Trophoblast cell (in vitro differentiated cells and primary cell): ENCODE measurements at regions not wholly inside any gene's neighbourhood (a gene's known extent, or its start where the extent isn't known, plus 50 kb on each side); places are given as distances from the start of the nearest gene placed in this dataset.

ENCODE experiments used
- DNase-seq, 2 donors: peaks; one replicate each; pipeline ENCODE4 v3.0.0-alpha.2; 2016
- H2AFZ ChIP-seq: 2 replicates; pipeline ENCODE4 v1.6.1; 2013; ENCODE audit warnings: low read length, moderate library complexity, mild to moderate bottlenecking; ENCODE audit not compliant: insufficient read depth, poor library complexity
- H2AK5ac ChIP-seq: 2 replicates; pipeline ENCODE4 v1.6.1; 2013; ENCODE audit warnings: mild to moderate bottlenecking, low read length
- H2BK120ac ChIP-seq: 2 replicates; pipeline ENCODE4 v1.6.1; 2013; ENCODE audit warnings: low read length, mild to moderate bottlenecking, moderate library complexity; ENCODE audit not compliant: insufficient read depth, poor library complexity
- H2BK12ac ChIP-seq: 2 replicates; pipeline ENCODE4 v1.6.1; 2013; ENCODE audit warnings: mild to moderate bottlenecking, low read length, moderate library complexity
- H2BK5ac ChIP-seq: 2 replicates; pipeline ENCODE4 v1.6.1; 2013; ENCODE audit warnings: low read length, low read depth, moderate library complexity, mild to moderate bottlenecking; ENCODE audit not compliant: poor library complexity
- H3K14ac ChIP-seq: 2 replicates; pipeline ENCODE4 v1.6.1; 2013; ENCODE audit warnings: mild to moderate bottlenecking, low read length
- H3K18ac ChIP-seq: 2 replicates; pipeline ENCODE4 v1.6.1; 2013; ENCODE audit warnings: mild to moderate bottlenecking, low read length
- H3K23ac ChIP-seq: 2 replicates; pipeline ENCODE4 v1.6.1; 2013; ENCODE audit warnings: low read length
- H3K27ac ChIP-seq: 2 replicates; pipeline ENCODE4 v1.5.1; 2013; ENCODE audit warnings: low read depth, mild to moderate bottlenecking, inconsistent platforms, low read length, moderate library complexity
- H3K27me3 ChIP-seq: 2 replicates; pipeline ENCODE4 v1.6.1; 2013; ENCODE audit warnings: inconsistent platforms, mild to moderate bottlenecking, low read length, moderate library complexity; ENCODE audit not compliant: insufficient read depth
- H3K36me3 ChIP-seq, 2 experiments: 1 replicate in 1 of 2; 2 replicates in 1 of 2; pipeline ENCODE4 v1.6.1; 2013; ENCODE audit warnings: low read length in 2 of 2, mild to moderate bottlenecking in 2 of 2, moderate library complexity in 1 of 2; ENCODE audit not compliant: insufficient read depth in 2 of 2, control insufficient read depth in 1 of 2
- H3K4ac ChIP-seq: 2 replicates; pipeline ENCODE4 v1.6.1; 2013; ENCODE audit warnings: low read depth, mild to moderate bottlenecking, low read length, moderate library complexity
- H3K4me1 ChIP-seq, 2 experiments: 1 replicate in 1 of 2; 2 replicates in 1 of 2; pipeline ENCODE4 v1.6.1; 2013; ENCODE audit warnings: low read length in 2 of 2, mild to moderate bottlenecking in 2 of 2, moderate library complexity in 1 of 2; ENCODE audit not compliant: insufficient read depth in 2 of 2, control insufficient read depth in 1 of 2
- H3K4me2 ChIP-seq: 2 replicates; pipeline ENCODE4 v1.6.1; 2013; ENCODE audit warnings: inconsistent platforms, mild to moderate bottlenecking, low read length, moderate library complexity
- H3K4me3 ChIP-seq: 2 replicates; pipeline ENCODE4 v1.5.1; 2013; ENCODE audit warnings: mild to moderate bottlenecking, low read depth, low read length, inconsistent platforms
- H3K79me1 ChIP-seq: one replicate; pipeline ENCODE4 v1.6.1; 2013; ENCODE audit warnings: low read length
- H3K79me2 ChIP-seq: 2 replicates; pipeline ENCODE4 v1.6.1; 2013; ENCODE audit warnings: low read length, mild to moderate bottlenecking; ENCODE audit not compliant: control insufficient read depth, insufficient read depth, poor library complexity
- H3K9ac ChIP-seq: 2 replicates; pipeline ENCODE4 v1.6.1; 2013; ENCODE audit warnings: mild to moderate bottlenecking, low read length
- H3K9me3 ChIP-seq: 2 replicates; pipeline ENCODE4 v1.6.1; 2013; ENCODE audit warnings: low read depth, mild to moderate bottlenecking, control low read depth, inconsistent platforms, low read length; ENCODE audit not compliant: insufficient read depth
- H4K12ac ChIP-seq: 2 replicates; pipeline ENCODE4 v1.6.1; 2013; ENCODE audit warnings: low read depth, mild to moderate bottlenecking, low read length, moderate library complexity
- H4K8ac ChIP-seq: 2 replicates; pipeline ENCODE4 v1.6.1; 2013; ENCODE audit warnings: low read depth, mild to moderate bottlenecking, low read length, moderate library complexity
- H4K91ac ChIP-seq: one replicate; pipeline ENCODE4 v1.6.1; 2013; ENCODE audit warnings: low read depth, mild to moderate bottlenecking, low read length, moderate library complexity
- WGBS: extraction: QIAGEN DNeasy Blood & Tissue Kit; methylation state at CpG from one replicate; pipeline ENCODE4 v1.1.7; 2013; ENCODE audit warnings: missing lambda C conversion rate; ENCODE audit not compliant: insufficient read length, insufficient coverage; ENCODE audit errors: extremely low coverage; 5-methylcytosine and 5-hydroxymethylcytosine counted together

- H3K9me3 ChIP-seq: no peaks in the 10 kb centered on the region
- no peak overlapping the region for H3K23ac ChIP-seq
- no peaks in the 10 kb centered on the region for H3K4me1 ChIP-seq
Measured at GRCh38 chr9:10899509-10899908, 286.7 kb upstream of the PTPRD start.

GRCh38 chr9:10903969-10904368 lies 291.2 kb upstream of the PTPRD start:
- H3K27me3 ChIP-seq: no peaks in the 10 kb centered on the region
- H3K79me1 ChIP-seq: no peaks in the 10 kb centered on the region
- H3K9ac ChIP-seq: no peak overlapping the region
- no peak for DNase-seq
- H3K9me3 ChIP-seq: no peaks in the 10 kb centered on the region
- no peak overlapping the region for H2BK12ac ChIP-seq
- H3K4ac ChIP-seq: no peak overlapping the region
- H3K4me2 ChIP-seq: no peak overlapping the region
- H2AK5ac ChIP-seq: no peak overlapping the region
- H3K4me3 ChIP-seq: no peak overlapping the region
- no peak overlapping the region for H4K8ac ChIP-seq
- H3K27ac ChIP-seq: no peak overlapping the region
- no peak overlapping the region for H3K23ac ChIP-seq
- H3K79me2 ChIP-seq: no peaks in the 10 kb centered on the region
- no peak overlapping the region for H2BK120ac ChIP-seq
- H3K18ac ChIP-seq: no peak overlapping the region
- no peak overlapping the region for H2AFZ ChIP-seq
- no peak overlapping the region for H3K14ac ChIP-seq
- no peak overlapping the region for H4K91ac ChIP-seq
- no peak overlapping the region for H4K12ac ChIP-seq
- no peaks in the 10 kb centered on the region for H3K36me3 ChIP-seq
- H3K4me1 ChIP-seq: no peaks in the 10 kb centered on the region
- H2BK5ac ChIP-seq: no peak overlapping the region
- WGBS: no CpG with 5 or more reads among the region's 1 CpG

More at GRCh38 chr9:10899509-10899908, 286.7 kb upstream of the PTPRD start:
- Histone ChIP-seq H3K4ac (no peak overlapping the region), H2BK12ac (no peak overlapping the region), H3K9ac (no peak overlapping the region), H3K79me2 (no peaks in the 10 kb centered on the region), H3K27ac (no peak overlapping the region), H2AK5ac (no peak overlapping the region), H2BK120ac (no peak overlapping the region), H4K12ac (no peak overlapping the region), H3K18ac (no peak overlapping the region), H3K79me1 (no peaks in the 10 kb centered on the region), H2AFZ (no peak overlapping the region), H3K14ac (no peak overlapping the region), H3K27me3 (no peaks in the 10 kb centered on the region), H4K8ac (no peak overlapping the region), H3K4me3 (no peak overlapping the region), H2BK5ac (no peak overlapping the region), H3K4me2 (no peak overlapping the region), H3K36me3 (no peaks in the 10 kb centered on the region), H4K91ac (no peak overlapping the region)
- no peak for DNase-seq
- WGBS: no CpG with 5 or more reads among the region's 3 CpGs

GRCh38 chr9:10910779-10911178 lies 298.0 kb upstream of the PTPRD start:
- H3K4me1 ChIP-seq: no peaks in the 10 kb centered on the region
- no peak overlapping the region for H2BK12ac ChIP-seq
- no peak overlapping the region for H3K14ac ChIP-seq
- no peak overlapping the region for H3K18ac ChIP-seq
- H3K27ac ChIP-seq: no peak overlapping the region
- no peak overlapping the region for H4K12ac ChIP-seq
- H3K79me1 ChIP-seq: no peaks in the 10 kb centered on the region
- no peaks in the 10 kb centered on the region for H3K27me3 ChIP-seq
- no CpG with 5 or more reads among the region's 25 CpGs for WGBS
- no peak overlapping the region for H3K4ac ChIP-seq
- H2BK120ac ChIP-seq: no peak overlapping the region
- H3K36me3 ChIP-seq: no peaks in the 10 kb centered on the region
- H2BK5ac ChIP-seq: no peak overlapping the region
- no peak overlapping the region for H3K23ac ChIP-seq
- no peak overlapping the region for H3K4me3 ChIP-seq
- peaks cover 5% of the 10 kb centered on the region for H3K9me3 ChIP-seq
- no peak overlapping the region for H2AK5ac ChIP-seq
- H3K9ac ChIP-seq: no peak overlapping the region
- H2AFZ ChIP-seq: no peak overlapping the region
- no peak overlapping the region for H3K4me2 ChIP-seq
- no peak overlapping the region for H4K8ac ChIP-seq
- no peaks in the 10 kb centered on the region for H3K79me2 ChIP-seq
- no peak overlapping the region for H4K91ac ChIP-seq
- DNase-seq: no peak

- Histone ChIP-seq H2BK5ac (no peak overlapping the region), H3K4me3 (no peak overlapping the region), H4K8ac (no peak overlapping the region), H3K79me1 (no peaks in the 10 kb centered on the region), H3K27ac (no peak overlapping the region), H4K12ac (no peak overlapping the region), H3K4ac (no peak overlapping the region), H3K36me3 (no peaks in the 10 kb centered on the region), H3K79me2 (no peaks in the 10 kb centered on the region), H3K23ac (no peak overlapping the region), H3K27me3 (no peaks in the 10 kb centered on the region), H2BK12ac (no peak overlapping the region), H2AFZ (no peak overlapping the region), H3K9ac (no peak overlapping the region), H2BK120ac (no peak overlapping the region), H3K14ac (no peak overlapping the region), H3K4me1 (no peaks in the 10 kb centered on the region), H3K4me2 (no peak overlapping the region), H3K18ac (no peak overlapping the region), H2AK5ac (no peak overlapping the region), H4K91ac (no peak overlapping the region), H3K9me3 (peaks cover 5% of the 10 kb centered on the region)
- WGBS: no CpG with 5 or more reads among the region's 6 CpGs
- no peak for DNase-seq
Measured at GRCh38 chr9:10911373-10911772, 298.6 kb upstream of the PTPRD start.
